Calu3 (cell line): ENCODE measurements at regions not wholly inside any gene's neighbourhood (a gene's known extent, or its start where the extent isn't known, plus 50 kb on each side); places are given as distances from the start of the nearest gene placed in this dataset.

ENCODE experiments used
- BruUV-seq: library from RNA; stranded (reverse); fragments of 400-500 nt; replicated peaks from 2 replicates; lab custom pipeline; 2021; lab: Mats Ljungman, UMichigan
- CTCF ChIA-PET: fragments of 300-600 bp; sonication (Branson Sonifier 250); formaldehyde crosslinking; loops from one replicate; lab custom pipeline; 2022; ENCODE audit warnings: antibody characterized with exemption; lab: Charles Lee
- DNase-seq: peaks from one replicate; pipeline ENCODE4 v3.0.0; 2022
- H3K27ac Mint-ChIP-seq: one replicate; pipeline ENCODE4 v1.8.0; 2022; ENCODE audit warnings: mixed read lengths; ENCODE audit not compliant: unreplicated experiment
- H3K27me3 Mint-ChIP-seq: one replicate; pipeline ENCODE4 v1.8.0; 2022; ENCODE audit warnings: mixed read lengths; ENCODE audit not compliant: unreplicated experiment
- H3K36me3 Mint-ChIP-seq: one replicate; pipeline ENCODE4 v1.8.0; 2022; ENCODE audit warnings: mild to moderate bottlenecking, moderate library complexity, mixed read lengths; ENCODE audit not compliant: insufficient read depth, unreplicated experiment
- H3K4me1 Mint-ChIP-seq: one replicate; pipeline ENCODE4 v1.8.0; 2022; ENCODE audit warnings: mild to moderate bottlenecking, low read depth, mixed read lengths; ENCODE audit not compliant: unreplicated experiment
- H3K4me3 Mint-ChIP-seq: one replicate; pipeline ENCODE4 v1.8.0; 2022; ENCODE audit warnings: mild to moderate bottlenecking, low read depth, moderate library complexity, mixed read lengths; ENCODE audit not compliant: unreplicated experiment
- H3K9me3 Mint-ChIP-seq: one replicate; pipeline ENCODE4 v1.8.0; 2022; ENCODE audit warnings: low read depth, mixed read lengths; ENCODE audit not compliant: unreplicated experiment
- intact Hi-C: fragments of 100-400 bp; cut with micrococcal nuclease; formaldehyde crosslinking; loops from one replicate; pipeline ENCODE4 v1.10.0; 2022; ENCODE audit not compliant: unreplicated experiment
- TF ChIP-seq, protein P1 (sequence below): fragments of 200-600 bp; IDR thresholded peaks from one replicate; pipeline ENCODE4 v1.8.0; 2022; ENCODE audit warnings: antibody characterized with exemption; ENCODE audit not compliant: unreplicated experiment

DNA sequence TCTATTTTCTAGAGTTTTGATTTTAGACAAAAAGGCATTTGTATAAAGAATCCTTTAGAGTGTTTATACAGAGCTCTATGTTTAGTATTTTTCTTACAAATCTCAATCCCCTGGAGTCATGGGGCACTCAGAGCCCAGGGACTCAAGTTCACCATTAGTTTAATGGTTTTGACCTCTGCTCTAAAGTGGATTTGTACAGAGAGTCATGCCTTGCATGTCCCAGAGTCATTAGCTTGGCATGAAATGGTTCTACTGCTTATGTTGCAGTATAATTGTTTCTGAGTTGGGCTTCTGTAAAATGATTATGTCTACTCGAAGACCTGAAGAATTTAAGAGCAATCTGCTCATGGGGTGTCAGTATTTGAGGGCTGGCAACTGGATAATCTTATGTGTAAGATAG lies 406.2 kb downstream of the DLEU7 start:
- intact Hi-C loops = no loop called here
- CTCF ChIA-PET = no interaction called here
- DNase-seq = no peak
- no peak overlapping the region for H3K27ac Mint-ChIP-seq
- no peaks in the 10 kb centered on the region for H3K9me3 Mint-ChIP-seq
- no peaks in the 10 kb centered on the region for H3K27me3 Mint-ChIP-seq
- H3K4me1 Mint-ChIP-seq = no peaks in the 10 kb centered on the region
- TF ChIP-seq, protein P1, sequence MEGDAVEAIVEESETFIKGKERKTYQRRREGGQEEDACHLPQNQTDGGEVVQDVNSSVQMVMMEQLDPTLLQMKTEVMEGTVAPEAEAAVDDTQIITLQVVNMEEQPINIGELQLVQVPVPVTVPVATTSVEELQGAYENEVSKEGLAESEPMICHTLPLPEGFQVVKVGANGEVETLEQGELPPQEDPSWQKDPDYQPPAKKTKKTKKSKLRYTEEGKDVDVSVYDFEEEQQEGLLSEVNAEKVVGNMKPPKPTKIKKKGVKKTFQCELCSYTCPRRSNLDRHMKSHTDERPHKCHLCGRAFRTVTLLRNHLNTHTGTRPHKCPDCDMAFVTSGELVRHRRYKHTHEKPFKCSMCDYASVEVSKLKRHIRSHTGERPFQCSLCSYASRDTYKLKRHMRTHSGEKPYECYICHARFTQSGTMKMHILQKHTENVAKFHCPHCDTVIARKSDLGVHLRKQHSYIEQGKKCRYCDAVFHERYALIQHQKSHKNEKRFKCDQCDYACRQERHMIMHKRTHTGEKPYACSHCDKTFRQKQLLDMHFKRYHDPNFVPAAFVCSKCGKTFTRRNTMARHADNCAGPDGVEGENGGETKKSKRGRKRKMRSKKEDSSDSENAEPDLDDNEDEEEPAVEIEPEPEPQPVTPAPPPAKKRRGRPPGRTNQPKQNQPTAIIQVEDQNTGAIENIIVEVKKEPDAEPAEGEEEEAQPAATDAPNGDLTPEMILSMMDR = no peak
- H3K36me3 Mint-ChIP-seq = no peaks in the 10 kb centered on the region
- BruUV-seq = no TSS peak
- no peak overlapping the region for H3K4me3 Mint-ChIP-seq

DNA sequence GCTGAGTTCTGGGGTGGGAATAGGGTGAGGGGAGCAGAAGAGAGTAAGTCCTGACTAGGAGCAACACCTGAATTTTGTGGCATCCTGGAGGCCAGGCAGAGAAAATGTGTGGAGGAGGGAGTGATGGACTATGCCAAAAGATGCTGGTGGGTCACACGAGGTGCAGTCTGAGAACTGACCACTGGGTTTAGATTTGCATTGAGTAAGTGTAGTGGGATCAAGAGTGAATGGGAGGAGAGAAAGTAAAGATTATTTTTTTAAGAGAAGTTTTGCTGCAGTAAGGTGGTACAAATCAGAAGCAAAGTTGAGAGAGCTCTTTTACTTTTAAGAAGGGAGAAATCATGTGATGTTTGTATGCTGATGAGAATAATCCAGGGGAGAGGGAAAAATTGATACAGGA lies 405.1 kb downstream of the DLEU7 start:
- no peak for DNase-seq
- BruUV-seq = no TSS peak
- Mint-ChIP-seq H3K36me3 (no peaks in the 10 kb centered on the region), H3K4me3 (no peak overlapping the region), H3K4me1 (no peaks in the 10 kb centered on the region), H3K27ac (no peak overlapping the region), H3K27me3 (no peaks in the 10 kb centered on the region), H3K9me3 (no peaks in the 10 kb centered on the region)
- intact Hi-C loops = no loop called here
- TF ChIP-seq, protein P1 = no peak
- CTCF ChIA-PET = no interaction called here

DNA sequence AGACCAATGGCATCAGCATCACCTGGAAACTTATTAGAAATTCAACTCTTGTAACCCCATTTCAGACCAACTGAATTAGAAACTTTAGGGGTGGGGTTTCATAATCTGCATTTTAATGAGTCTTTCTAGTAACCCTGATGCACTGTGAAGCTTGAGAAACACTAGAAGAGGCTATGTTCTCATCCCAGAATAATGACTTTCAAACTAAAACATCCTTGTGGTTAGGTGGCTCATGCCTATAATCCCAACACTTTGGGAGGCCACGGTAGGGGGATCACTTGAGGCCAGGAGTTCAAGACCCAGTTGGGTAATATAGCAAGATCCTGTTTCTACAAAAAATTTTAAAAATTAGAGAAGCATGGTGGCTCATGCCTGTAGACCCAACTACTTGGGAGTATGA lies 402.4 kb downstream of the DLEU7 start:
- CTCF ChIA-PET = no interaction called here
- Mint-ChIP-seq H3K36me3 (no peaks in the 10 kb centered on the region), H3K27ac (no peak overlapping the region), H3K4me3 (no peak overlapping the region), H3K9me3 (no peaks in the 10 kb centered on the region), H3K27me3 (no peaks in the 10 kb centered on the region), H3K4me1 (no peaks in the 10 kb centered on the region)
- no peak for DNase-seq
- TF ChIP-seq, protein P1 = no peak
- no TSS peak for BruUV-seq
- intact Hi-C loops = no loop called here

DNA sequence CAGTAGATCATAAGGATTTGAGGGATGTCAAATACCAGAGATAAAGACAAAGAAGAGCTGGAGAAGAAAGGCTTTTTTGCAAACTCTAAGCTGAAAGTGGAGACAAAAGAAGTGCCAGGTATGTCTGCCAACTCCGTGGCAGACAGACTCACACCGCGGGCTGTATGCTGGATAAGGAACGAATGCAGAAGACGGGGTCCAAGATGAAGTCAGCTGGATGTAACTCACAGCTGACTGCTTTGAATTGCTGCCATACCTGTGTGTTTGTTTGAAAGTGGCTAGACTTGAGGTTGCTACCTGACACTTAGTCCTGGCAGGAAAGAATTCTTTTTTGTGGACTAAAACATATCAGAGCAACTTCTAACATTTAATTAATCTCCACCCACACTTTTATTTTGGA lies 398.8 kb downstream of the DLEU7 start:
- Mint-ChIP-seq H3K4me3 (no peak overlapping the region), H3K27me3 (no peaks in the 10 kb centered on the region), H3K9me3 (no peaks in the 10 kb centered on the region), H3K36me3 (no peaks in the 10 kb centered on the region), H3K27ac (no peak overlapping the region), H3K4me1 (peaks cover 7% of the 10 kb centered on the region)
- no TSS peak for BruUV-seq
- TF ChIP-seq, protein P1 = no peak
- no peak for DNase-seq
- intact Hi-C loops = no loop called here
- CTCF ChIA-PET = interaction anchor here (0.5 kb wide), 1 partner anchor 9 kb away, joined by 4 read pairs; no protein-coding TSS in a partner anchor
